ENCODE measurements at regions not wholly inside any gene's neighbourhood (a gene's known extent, or its start where the extent isn't known, plus 50 kb on each side); places are given as distances from the start of the nearest gene placed in this dataset.
"Not testable (repeated sequence)": the region's sequence is repeated elsewhere in the genome, so short reads cannot be mapped to it uniquely, and the experiment has no call there.

GRCh38 chr5:23977365-23977764, 470.0 kb downstream of the PRDM9 start:
- Histone ChIP-seq H3K9ac (ENCODE audit: low read length) (no peak overlapping the region), H3K4me3 (ENCODE audit: low read depth, low read length) (no peak overlapping the region), H3K36me3 (ENCODE audit: control insufficient read depth, insufficient read depth, low read length) (no peaks in the 10 kb centered on the region), H3K27ac (ENCODE audit: low read depth, low read length) (no peak overlapping the region), H3K9me3 (ENCODE audit: control insufficient read depth, insufficient read depth, low read depth, low read length) (peaks cover 10% of the 10 kb centered on the region), H3K27me3 (ENCODE audit: control insufficient read depth, insufficient read depth, low read length) (no peaks in the 10 kb centered on the region), H3K4me1 (ENCODE audit: control insufficient read depth, insufficient read depth, low read length) (no peaks in the 10 kb centered on the region)

- no peaks in the 10 kb centered on the region for H3K4me1 ChIP-seq (ENCODE audit: control insufficient read depth, insufficient read depth, low read length)
- no peak overlapping the region for H3K27ac ChIP-seq (ENCODE audit: low read depth, low read length)
- H3K36me3 ChIP-seq (ENCODE audit: control insufficient read depth, insufficient read depth, low read length) = no peaks in the 10 kb centered on the region
- H3K9me3 ChIP-seq (ENCODE audit: control insufficient read depth, insufficient read depth, low read depth, low read length) = peaks cover 10% of the 10 kb centered on the region
- no peak overlapping the region for H3K4me3 ChIP-seq (ENCODE audit: low read depth, low read length)
- H3K9ac ChIP-seq (ENCODE audit: low read length) = no peak overlapping the region
- H3K27me3 ChIP-seq (ENCODE audit: control insufficient read depth, insufficient read depth, low read length) = no peaks in the 10 kb centered on the region
Measured at GRCh38 chr5:23977997-23978396, 470.6 kb downstream of the PRDM9 start.

GRCh38 chr5:23991406-23991805, 484.0 kb downstream of the PRDM9 start:
- H3K27me3 ChIP-seq (ENCODE audit: control insufficient read depth, insufficient read depth, low read length) = no peaks in the 10 kb centered on the region
- no peaks in the 10 kb centered on the region for H3K36me3 ChIP-seq (ENCODE audit: control insufficient read depth, insufficient read depth, low read length)
- no peaks in the 10 kb centered on the region for H3K4me1 ChIP-seq (ENCODE audit: control insufficient read depth, insufficient read depth, low read length)
- no peak overlapping the region for H3K27ac ChIP-seq (ENCODE audit: low read depth, low read length)
- no peak overlapping the region for H3K9ac ChIP-seq (ENCODE audit: low read length)
- H3K4me3 ChIP-seq (ENCODE audit: low read depth, low read length) = no peak overlapping the region
- no peaks in the 10 kb centered on the region for H3K9me3 ChIP-seq (ENCODE audit: control insufficient read depth, insufficient read depth, low read depth, low read length)

DNA sequence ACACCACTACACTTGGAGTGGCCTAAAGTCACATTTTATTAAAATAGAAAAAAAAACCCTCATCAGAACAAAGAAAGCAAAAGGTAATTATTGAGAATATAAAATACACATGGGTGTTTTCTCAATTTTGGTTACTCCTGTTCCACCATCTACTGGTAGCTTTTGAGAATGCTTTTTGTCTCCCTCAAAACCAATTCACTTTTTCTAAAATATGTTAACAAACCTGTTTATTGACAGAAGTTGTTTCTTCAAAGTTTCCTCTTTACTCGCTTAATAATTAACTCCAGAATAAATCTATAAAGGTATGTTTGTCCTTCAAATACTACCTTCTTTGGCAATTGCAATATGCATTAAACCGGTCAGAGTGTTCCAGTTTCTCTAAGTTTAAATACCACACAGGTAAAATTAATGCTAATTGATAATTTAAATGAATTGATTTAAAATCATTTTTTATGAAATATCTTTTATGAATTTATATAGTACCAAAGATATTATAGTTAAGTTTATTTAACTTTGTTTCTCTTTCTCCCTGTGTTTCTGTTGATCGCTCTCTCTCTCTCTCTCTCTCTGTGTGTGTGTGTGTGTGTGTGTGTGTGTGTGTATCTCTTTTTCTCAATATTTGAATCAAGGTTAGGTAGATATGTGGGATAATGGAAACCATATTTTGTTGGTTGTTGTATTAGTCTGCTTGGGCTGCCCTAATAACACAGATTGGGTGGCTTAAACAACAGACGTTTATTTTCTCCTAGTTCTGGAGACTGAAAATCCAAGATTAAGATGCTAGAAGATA, 487.4 kb downstream of the PRDM9 start:
- H3K36me3 ChIP-seq (ENCODE audit: control insufficient read depth, insufficient read depth, low read length) = no peaks in the 10 kb centered on the region
- H3K27ac ChIP-seq (ENCODE audit: low read depth, low read length) = no peak overlapping the region
- no peak overlapping the region for H3K4me3 ChIP-seq (ENCODE audit: low read depth, low read length)
- no peak overlapping the region for H3K9ac ChIP-seq (ENCODE audit: low read length)
- no peaks in the 10 kb centered on the region for H3K9me3 ChIP-seq (ENCODE audit: control insufficient read depth, insufficient read depth, low read depth, low read length)
- H3K27me3 ChIP-seq (ENCODE audit: control insufficient read depth, insufficient read depth, low read length) = no peaks in the 10 kb centered on the region
- no peaks in the 10 kb centered on the region for H3K4me1 ChIP-seq (ENCODE audit: control insufficient read depth, insufficient read depth, low read length)

- H3K4me1 ChIP-seq (ENCODE audit: control insufficient read depth, insufficient read depth, low read length) = no peaks in the 10 kb centered on the region
- H3K27ac ChIP-seq (ENCODE audit: low read depth, low read length) = no peak overlapping the region
- H3K9me3 ChIP-seq (ENCODE audit: control insufficient read depth, insufficient read depth, low read depth, low read length) = no peaks in the 10 kb centered on the region
- H3K4me3 ChIP-seq (ENCODE audit: low read depth, low read length) = no peak overlapping the region
- no peak overlapping the region for H3K9ac ChIP-seq (ENCODE audit: low read length)
- H3K27me3 ChIP-seq (ENCODE audit: control insufficient read depth, insufficient read depth, low read length) = no peaks in the 10 kb centered on the region
- H3K36me3 ChIP-seq (ENCODE audit: control insufficient read depth, insufficient read depth, low read length) = no peaks in the 10 kb centered on the region
Measured at GRCh38 chr5:23996525-23996924, 489.1 kb downstream of the PRDM9 start.

- H3K4me1 ChIP-seq (ENCODE audit: control insufficient read depth, insufficient read depth, low read length) = no peaks in the 10 kb centered on the region
- no peak overlapping the region for H3K9ac ChIP-seq (ENCODE audit: low read length)
- no peak overlapping the region for H3K27ac ChIP-seq (ENCODE audit: low read depth, low read length)
- H3K36me3 ChIP-seq (ENCODE audit: control insufficient read depth, insufficient read depth, low read length) = no peaks in the 10 kb centered on the region
- no peaks in the 10 kb centered on the region for H3K9me3 ChIP-seq (ENCODE audit: control insufficient read depth, insufficient read depth, low read depth, low read length)
- no peak overlapping the region for H3K4me3 ChIP-seq (ENCODE audit: low read depth, low read length)
- no peaks in the 10 kb centered on the region for H3K27me3 ChIP-seq (ENCODE audit: control insufficient read depth, insufficient read depth, low read length)
Measured at GRCh38 chr5:24005384-24005783, 498.0 kb downstream of the PRDM9 start.

- H3K4me1 ChIP-seq (ENCODE audit: control insufficient read depth, insufficient read depth, low read length); H3K9ac ChIP-seq (ENCODE audit: low read length); H3K27me3 ChIP-seq (ENCODE audit: control insufficient read depth, insufficient read depth, low read length); H3K9me3 ChIP-seq (ENCODE audit: control insufficient read depth, insufficient read depth, low read depth, low read length); H3K4me3 ChIP-seq (ENCODE audit: low read depth, low read length); H3K27ac ChIP-seq (ENCODE audit: low read depth, low read length); H3K36me3 ChIP-seq (ENCODE audit: control insufficient read depth, insufficient read depth, low read length): not testable (repeated sequence)
Measured at GRCh38 chr5:24017710-24018109, 510.3 kb downstream of the PRDM9 start.

GRCh38 chr5:24026288-24026687, 518.9 kb downstream of the PRDM9 start:
- no peaks in the 10 kb centered on the region for H3K36me3 ChIP-seq (ENCODE audit: control insufficient read depth, insufficient read depth, low read length)
- H3K4me3 ChIP-seq (ENCODE audit: low read depth, low read length) = no peak overlapping the region

GRCh38 chr5:24042688-24043087, 535.3 kb downstream of the PRDM9 start:
- Histone ChIP-seq H3K27me3 (ENCODE audit: control insufficient read depth, insufficient read depth, low read length) (no peaks in the 10 kb centered on the region), H3K9ac (ENCODE audit: low read length) (no peak overlapping the region), H3K9me3 (ENCODE audit: control insufficient read depth, insufficient read depth, low read depth, low read length) (no peaks in the 10 kb centered on the region), H3K4me1 (ENCODE audit: control insufficient read depth, insufficient read depth, low read length) (no peaks in the 10 kb centered on the region), H3K4me3 (ENCODE audit: low read depth, low read length) (no peak overlapping the region), H3K36me3 (ENCODE audit: control insufficient read depth, insufficient read depth, low read length) (no peaks in the 10 kb centered on the region), H3K27ac (ENCODE audit: low read depth, low read length) (no peak overlapping the region)

More at GRCh38 chr5:24026288-24026687, 518.9 kb downstream of the PRDM9 start:
- H3K27ac ChIP-seq (ENCODE audit: low read depth, low read length) = no peak overlapping the region
- no peaks in the 10 kb centered on the region for H3K27me3 ChIP-seq (ENCODE audit: control insufficient read depth, insufficient read depth, low read length)
- peaks cover 2% of the 10 kb centered on the region; the same call in 1 of the 2 replicates for H3K9me3 ChIP-seq (ENCODE audit: control insufficient read depth, insufficient read depth, low read depth, low read length)
- no peak overlapping the region for H3K9ac ChIP-seq (ENCODE audit: low read length)
- no peaks in the 10 kb centered on the region for H3K4me1 ChIP-seq (ENCODE audit: control insufficient read depth, insufficient read depth, low read length)

DNA sequence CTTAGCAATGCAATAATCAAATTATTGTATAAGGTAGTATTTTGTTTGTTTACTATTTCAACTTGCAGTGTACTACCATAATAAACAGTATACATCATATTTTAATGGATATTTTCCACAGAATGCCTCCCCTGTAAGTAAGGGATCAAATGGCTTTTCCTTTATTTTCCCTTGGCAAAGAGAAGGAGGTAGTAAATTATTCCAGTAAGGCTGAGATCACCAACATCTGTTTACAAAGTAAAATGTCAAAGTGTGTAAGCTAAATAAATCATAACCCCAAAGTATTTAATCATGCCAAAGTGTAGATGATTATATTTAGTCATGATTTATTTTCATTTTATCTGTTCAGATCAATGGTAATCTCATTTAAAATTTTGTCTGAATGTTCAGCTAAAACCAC, 537.6 kb downstream of the PRDM9 start:
- no peaks in the 10 kb centered on the region for H3K27me3 ChIP-seq (ENCODE audit: control insufficient read depth, insufficient read depth, low read length)
- no peaks in the 10 kb centered on the region for H3K9me3 ChIP-seq (ENCODE audit: control insufficient read depth, insufficient read depth, low read depth, low read length)
- H3K27ac ChIP-seq (ENCODE audit: low read depth, low read length) = no peak overlapping the region
- no peak overlapping the region for H3K9ac ChIP-seq (ENCODE audit: low read length)
- no peaks in the 10 kb centered on the region for H3K36me3 ChIP-seq (ENCODE audit: control insufficient read depth, insufficient read depth, low read length)
- H3K4me1 ChIP-seq (ENCODE audit: control insufficient read depth, insufficient read depth, low read length) = no peaks in the 10 kb centered on the region
- no peak overlapping the region for H3K4me3 ChIP-seq (ENCODE audit: low read depth, low read length)

- no peaks in the 10 kb centered on the region for H3K4me1 ChIP-seq (ENCODE audit: control insufficient read depth, insufficient read depth, low read length)
- H3K9me3 ChIP-seq (ENCODE audit: control insufficient read depth, insufficient read depth, low read depth, low read length) = no peaks in the 10 kb centered on the region
- H3K9ac ChIP-seq (ENCODE audit: low read length) = no peak overlapping the region
- H3K4me3 ChIP-seq (ENCODE audit: low read depth, low read length) = no peak overlapping the region
- no peak overlapping the region for H3K27ac ChIP-seq (ENCODE audit: low read depth, low read length)
- no peaks in the 10 kb centered on the region for H3K36me3 ChIP-seq (ENCODE audit: control insufficient read depth, insufficient read depth, low read length)
- H3K27me3 ChIP-seq (ENCODE audit: control insufficient read depth, insufficient read depth, low read length) = no peaks in the 10 kb centered on the region
Measured at GRCh38 chr5:24053737-24054136, 546.3 kb downstream of the PRDM9 start.
